ENCODE measurements at regions not wholly inside any gene's neighbourhood (a gene's known extent, or its start where the extent isn't known, plus 50 kb on each side); places are given as distances from the start of the nearest gene placed in this dataset.

DNA sequence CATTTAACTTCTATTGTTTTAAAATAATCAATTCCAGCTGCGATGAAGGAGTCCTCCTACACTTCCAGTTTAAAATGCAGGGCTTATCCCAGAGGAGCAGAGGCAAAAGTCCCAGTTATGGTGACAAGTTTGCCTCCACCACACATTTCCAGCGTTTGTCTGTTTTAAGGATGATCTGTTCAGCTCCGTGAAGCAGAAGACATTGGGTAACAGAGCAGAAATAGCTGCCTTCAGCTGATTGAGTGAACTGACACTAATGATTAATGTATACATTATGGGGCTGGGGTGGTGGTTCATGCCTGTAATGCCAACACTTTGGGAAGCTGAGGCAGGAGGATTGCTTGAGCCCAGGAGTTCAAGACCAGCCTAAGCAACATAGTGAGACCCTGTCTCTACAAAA is 127.6 kb downstream of the HSD17B3 start:
- 87% methylated on average over 3 of the region's 3 CpGs; no CpG with 5 or more reads in 1 of the 2 experiments for WGBS, 2 experiments (ENCODE audit: extremely low coverage in 1 of 2, insufficient coverage in 1 of 2, insufficient read length in 1 of 2, insufficient replicate concordance in 2 of 2, low coverage in 1 of 2, low lambda C conversion rate in 2 of 2, missing lambda C conversion rate in 1 of 2)
- CTCF ChIA-PET (ENCODE audit: partially characterized antibody): interaction anchor here (1.5 kb wide), 1 partner anchor 16 kb away, joined by 7 read pairs; no protein-coding TSS in a partner anchor

More for the DNA sequence above, 127.6 kb downstream of the HSD17B3 start:
- H3K27ac ChIP-seq (ENCODE audit: low read depth, low read length): no peak overlapping the region
- H3K9ac ChIP-seq (replicated peaks in 1 of 4; ENCODE audit: extremely low read depth in 1 of 4, low read depth in 3 of 4, low read length in 3 of 4): no peak overlapping the region
- H2BK15ac ChIP-seq (ENCODE audit: low read length): no peak overlapping the region
- FAIRE-seq: no peak
- no peak overlapping the region for H2BK120ac ChIP-seq (replicated peaks; ENCODE audit: low read depth, low read length)
- H3K23ac ChIP-seq (ENCODE audit: insufficient read length): no peak overlapping the region
- no peak for DNase-seq (ENCODE audit: low read depth in 1 of 2, low spot score in 2 of 2)
- no peak overlapping the region for H2AK5ac ChIP-seq (ENCODE audit: low read depth, low read length)
- no peak overlapping the region for H3K4me3 ChIP-seq (ENCODE audit: extremely low read depth in 1 of 4, insufficient read depth in 2 of 4, low read depth in 3 of 4, low read length in 4 of 4)
- TF ChIP-seq BCL11A (IDR thresholded peaks at IDR 0.05; ENCODE audit: low read depth in 2 of 2, low read length in 2 of 2): no peak
- TF ChIP-seq TBP (IDR thresholded peaks at IDR 0.05; ENCODE audit: low read depth, low read length): no peak
- TF ChIP-seq TCF12 (IDR thresholded peaks at IDR 0.05; ENCODE audit: low read depth, low read length): no peak
- H3K4me2 ChIP-seq (ENCODE audit: insufficient read depth in 1 of 2, low read depth in 2 of 2, low read length in 2 of 2): no peak overlapping the region
- peaks cover 0 to 5% (median 3%) of the 10 kb centered on the region in 4 experiments; a peak in 4 of 7 replicates for H3K4me1 ChIP-seq (replicated peaks in 1 of 4; ENCODE audit: control insufficient read depth in 3 of 4, insufficient read depth in 4 of 4, low read length in 3 of 4)
- no peak overlapping the region for H2BK20ac ChIP-seq (ENCODE audit: low read length)
- H4K8ac ChIP-seq (ENCODE audit: extremely low read depth, insufficient read depth, low read length): no peak overlapping the region
- H3K79me2 ChIP-seq (ENCODE audit: control insufficient read depth in 1 of 2, insufficient read depth in 2 of 2, low read length in 2 of 2): no peaks in the 10 kb centered on the region
- H3K79me1 ChIP-seq (ENCODE audit: low read depth, low read length): no peaks in the 10 kb centered on the region
- no peaks in the 10 kb centered on the region for H4K20me1 ChIP-seq (replicated peaks in 1 of 2; ENCODE audit: control insufficient read depth in 1 of 2, insufficient read depth in 2 of 2, low read length in 2 of 2)
- no peak overlapping the region for H3K4ac ChIP-seq (replicated peaks; ENCODE audit: insufficient read length, low read depth, low read length)
- H3K14ac ChIP-seq (ENCODE audit: insufficient read length): no peak overlapping the region
- H2AFZ ChIP-seq (ENCODE audit: low read length): no peak overlapping the region
- no peaks in the 10 kb centered on the region for H3K9me3 ChIP-seq (ENCODE audit: insufficient read depth in 2 of 2, low read depth in 1 of 2, low read length in 1 of 2)
- H4K5ac ChIP-seq (ENCODE audit: insufficient read length, low read depth, low read length): no peak overlapping the region
- no peak overlapping the region for H4K91ac ChIP-seq (replicated peaks; ENCODE audit: insufficient read length, low read length)
- H3K23me2 ChIP-seq (ENCODE audit: low read depth, low read length): no peaks in the 10 kb centered on the region
- no peak overlapping the region for H2BK12ac ChIP-seq (ENCODE audit: low read depth, low read length)
- no peaks in the 10 kb centered on the region for H3K36me3 ChIP-seq (ENCODE audit: control insufficient read depth in 2 of 4, insufficient read depth in 4 of 4, low read length in 3 of 4)
- POLR2A ChIA-PET (ENCODE audit: partially characterized antibody): no interaction called here
- H3K18ac ChIP-seq (ENCODE audit: extremely low read depth, low read length): no peak overlapping the region
- H3K27me3 ChIP-seq (replicated peaks in 1 of 4; ENCODE audit: control insufficient read depth in 3 of 4, extremely low read depth in 1 of 4, insufficient read depth in 3 of 4, low read length in 3 of 4): no peaks in the 10 kb centered on the region; a peak in 2 of 7 replicates
- no peak overlapping the region for H3K56ac ChIP-seq (replicated peaks; ENCODE audit: insufficient read length, low read depth, low read length)
- no peak overlapping the region for H2BK5ac ChIP-seq (ENCODE audit: low read depth, low read length)
